SK-N-DZ (cell line): ENCODE measurements at regions not wholly inside any gene's neighbourhood (a gene's known extent, or its start where the extent isn't known, plus 50 kb on each side); places are given as distances from the start of the nearest gene placed in this dataset.

Source experiments
- DNase-seq: peaks from one replicate; pipeline ENCODE4 v3.0.0-alpha.2; 2015; ENCODE audit warnings: low spot score

DNA sequence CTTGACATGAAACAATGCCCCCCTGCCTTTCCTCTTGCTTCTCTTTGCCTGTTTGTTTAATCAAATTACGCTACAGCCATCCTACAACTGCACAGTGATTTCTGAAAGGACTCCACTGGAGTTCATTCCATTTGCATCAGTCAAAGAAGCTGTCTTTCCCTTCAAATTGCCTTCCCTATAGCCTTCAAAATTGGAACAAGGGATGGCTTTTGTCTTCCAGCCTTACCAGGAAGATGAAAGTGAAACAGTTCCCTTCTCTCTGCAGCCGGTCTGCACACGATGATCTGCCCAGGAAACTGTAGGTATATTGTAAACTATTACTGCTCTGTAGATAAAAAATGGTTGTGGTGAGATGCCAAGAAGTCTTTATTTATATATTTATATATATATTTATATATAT lies 65.6 kb upstream of the ETS2 start:
- DNase-seq: no peak

DNA sequence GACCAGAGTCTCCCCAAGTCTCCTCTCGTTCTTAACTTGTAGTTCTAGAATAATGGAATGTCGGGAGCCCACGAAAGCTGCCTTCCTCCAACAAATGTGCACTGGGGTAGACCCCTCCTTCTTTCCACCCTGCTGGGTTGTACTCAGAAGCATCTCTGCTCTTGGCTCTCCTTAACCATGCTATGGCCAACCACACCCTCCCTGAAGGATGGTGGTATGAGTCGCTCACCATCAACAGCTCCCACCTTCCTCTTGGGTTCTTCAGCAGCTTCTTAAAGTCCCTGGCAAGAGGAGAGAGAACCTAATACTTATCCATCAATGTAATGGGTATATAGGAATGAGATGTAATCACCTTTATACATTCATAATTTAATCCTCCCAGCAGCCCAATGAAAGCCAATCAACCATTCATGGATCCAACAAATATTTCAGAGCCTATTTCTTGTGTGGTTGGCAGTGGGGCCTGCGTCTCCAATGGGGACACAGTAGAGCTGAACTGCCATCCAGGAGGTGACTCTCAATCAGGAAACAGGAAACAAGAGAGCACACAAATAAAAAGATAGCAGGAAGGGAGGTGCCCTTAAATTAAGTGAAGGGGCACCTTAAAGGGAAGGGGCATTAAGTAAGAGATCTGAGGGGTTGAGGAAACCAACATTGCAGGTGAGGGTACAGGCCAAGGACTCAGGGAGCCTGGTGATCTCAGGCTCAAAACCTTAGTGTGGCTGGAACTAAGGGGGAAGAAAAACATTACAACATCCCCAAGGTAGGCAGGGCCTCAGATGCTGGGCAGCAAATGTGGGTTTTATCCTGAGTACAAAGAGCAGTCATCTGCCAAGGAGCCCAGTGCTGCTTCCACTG lies 64.4 kb upstream of the ETS2 start:
- no peak for DNase-seq

DNA sequence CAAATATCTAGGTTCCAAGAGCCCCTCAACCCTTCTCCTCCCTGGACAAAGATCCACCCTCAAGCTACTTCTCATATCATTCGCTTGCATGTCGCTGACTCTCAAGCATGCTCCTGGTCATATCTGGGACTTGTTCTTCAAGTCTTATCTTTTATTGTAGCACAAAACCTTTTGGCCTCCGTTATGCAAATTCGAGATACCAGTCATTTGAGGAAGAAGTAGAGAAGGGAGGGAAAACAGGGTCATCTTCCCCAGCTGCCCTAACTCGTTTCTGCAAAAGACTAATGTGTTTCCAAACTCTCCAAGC lies 63.8 kb upstream of the ETS2 start:
- DNase-seq: no peak

DNA sequence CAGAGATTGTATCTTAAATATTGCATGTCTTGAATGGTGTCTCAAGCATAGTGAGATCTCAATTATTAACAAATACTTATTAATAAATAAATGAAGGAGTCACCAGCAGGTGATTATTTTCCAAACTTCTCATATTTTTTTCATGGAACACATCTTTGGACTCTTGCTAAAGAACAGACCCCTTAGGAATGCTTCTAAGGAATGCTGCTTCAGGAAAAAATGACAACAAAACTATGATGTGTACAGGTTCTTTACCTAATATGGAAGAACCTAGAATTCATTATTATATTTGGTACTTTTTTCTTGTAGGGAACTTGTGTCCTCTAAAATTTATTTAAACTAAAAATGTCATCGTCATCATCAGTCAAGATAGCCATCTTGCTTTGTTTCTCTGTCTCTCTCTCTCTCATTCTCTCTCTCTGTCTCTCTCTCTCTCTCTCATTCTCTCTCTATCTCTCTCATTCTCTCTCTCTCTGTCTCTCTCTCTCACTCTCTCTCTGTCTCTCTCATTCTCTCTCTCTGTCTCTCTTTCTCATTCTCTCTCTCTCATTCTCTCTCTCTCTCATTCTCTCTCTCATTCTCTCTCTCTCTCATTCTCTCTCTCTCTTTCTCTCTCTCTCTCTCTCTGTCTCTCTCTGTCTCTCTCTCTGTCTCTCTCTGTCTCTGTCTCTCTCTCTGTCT lies 63.0 kb upstream of the ETS2 start:
- DNase-seq: no peak

DNA sequence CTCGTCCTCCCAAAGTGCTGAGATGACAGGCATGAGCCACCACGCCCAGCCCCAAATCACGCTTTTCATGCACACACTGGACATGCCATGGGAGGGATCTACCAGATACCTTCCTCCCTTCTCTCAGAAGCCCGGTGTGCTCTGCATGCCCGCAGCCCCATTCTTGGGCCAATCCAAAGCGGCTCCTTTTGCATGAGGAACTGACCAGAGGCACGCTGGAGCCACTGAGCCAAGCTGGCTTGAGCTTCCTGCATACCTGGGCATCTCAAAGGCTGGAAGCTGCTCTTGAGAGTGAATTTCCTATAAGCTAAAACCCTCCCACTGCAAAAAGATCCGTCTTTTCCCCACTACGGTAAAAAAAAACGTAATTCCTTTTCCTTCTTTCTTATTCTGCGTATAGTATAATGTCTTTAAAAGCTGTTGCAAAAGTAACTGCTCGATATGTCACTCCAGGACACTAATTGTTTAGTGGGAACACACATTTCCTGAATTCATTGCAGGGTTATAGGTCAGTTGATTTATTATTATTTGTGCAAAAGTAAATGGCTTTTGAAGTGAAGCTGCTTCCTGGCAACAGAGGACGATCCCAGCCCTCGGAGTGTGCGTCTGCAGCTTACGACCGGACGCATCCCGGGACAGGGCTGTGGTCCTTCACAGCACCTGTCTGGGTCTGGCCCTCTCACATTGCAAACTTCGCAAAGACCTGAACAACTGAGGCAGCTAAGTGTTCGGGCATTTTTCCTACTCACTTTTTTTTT lies 61.8 kb upstream of the ETS2 start:
- no peak for DNase-seq

DNA sequence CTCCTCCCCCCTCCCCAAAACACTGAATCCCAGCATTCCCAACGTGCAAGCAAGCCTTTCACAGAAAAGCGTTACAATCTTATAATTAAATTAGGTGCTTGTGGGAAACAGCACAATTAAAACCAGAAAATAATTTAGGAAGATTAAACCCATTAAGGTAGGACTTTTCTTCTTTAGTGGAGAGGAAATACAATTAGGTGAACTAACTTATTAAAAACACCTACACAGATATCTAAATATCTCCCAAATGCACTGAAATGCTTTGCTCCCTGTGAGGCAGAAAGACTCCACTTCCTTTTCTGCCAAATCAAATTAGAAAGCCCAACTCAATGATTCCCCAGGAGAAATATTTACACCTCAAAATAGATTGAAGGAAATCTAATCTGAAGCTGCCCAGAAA lies 60.9 kb upstream of the ETS2 start:
- DNase-seq: no peak

DNA sequence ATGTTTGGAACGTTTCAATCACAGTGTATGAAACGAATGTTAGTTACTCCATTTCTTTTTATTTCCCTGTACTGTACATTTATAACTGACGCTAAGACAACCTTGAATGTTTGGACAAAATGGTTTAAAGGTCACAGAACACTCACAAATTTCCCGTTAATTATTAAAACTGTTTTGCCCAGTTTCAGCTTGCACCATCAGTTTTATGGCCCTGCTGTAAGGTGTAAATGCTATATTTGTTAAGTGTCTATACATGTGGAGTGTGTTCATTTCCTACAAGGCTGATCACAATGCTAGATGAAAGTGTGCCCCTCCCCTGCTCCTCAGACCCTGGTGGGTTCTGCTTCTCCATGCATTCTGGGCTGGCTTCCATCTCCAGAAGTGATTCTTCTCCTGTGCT lies 57.9 kb upstream of the ETS2 start:
- DNase-seq: no peak

DNA sequence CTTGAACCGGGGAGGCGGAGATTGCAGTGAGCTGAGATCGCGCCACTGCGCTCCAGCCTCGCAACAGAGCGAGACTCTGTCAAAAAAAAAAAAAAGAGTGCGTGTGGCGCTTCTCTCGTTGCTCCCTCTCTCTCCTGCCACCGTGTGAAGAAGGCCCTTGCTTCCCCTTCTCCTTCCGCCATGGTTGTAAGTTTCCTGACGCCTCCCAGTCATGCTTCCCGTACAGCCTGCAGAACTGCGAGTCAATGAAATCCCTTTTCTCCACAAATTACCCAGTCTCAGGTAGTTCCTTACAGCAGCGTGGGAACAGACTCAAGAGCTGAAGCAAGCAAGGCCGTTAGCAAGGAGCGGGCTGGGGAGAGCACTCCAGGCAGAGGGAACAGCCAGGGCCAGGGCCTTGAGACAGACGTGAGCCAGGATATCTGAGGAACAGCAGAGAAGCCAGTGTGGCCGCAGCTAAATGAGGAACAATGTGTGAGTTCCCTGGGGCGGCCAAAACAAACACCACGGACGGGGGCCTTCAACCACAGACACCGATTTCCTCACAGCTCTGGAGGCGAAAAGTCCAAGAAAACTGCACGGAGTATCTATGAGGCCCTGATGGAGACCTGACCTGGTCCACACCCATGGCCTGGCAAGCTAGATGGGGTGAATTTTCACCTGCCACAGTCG lies 54.2 kb upstream of the ETS2 start:
- DNase-seq: no peak

DNA sequence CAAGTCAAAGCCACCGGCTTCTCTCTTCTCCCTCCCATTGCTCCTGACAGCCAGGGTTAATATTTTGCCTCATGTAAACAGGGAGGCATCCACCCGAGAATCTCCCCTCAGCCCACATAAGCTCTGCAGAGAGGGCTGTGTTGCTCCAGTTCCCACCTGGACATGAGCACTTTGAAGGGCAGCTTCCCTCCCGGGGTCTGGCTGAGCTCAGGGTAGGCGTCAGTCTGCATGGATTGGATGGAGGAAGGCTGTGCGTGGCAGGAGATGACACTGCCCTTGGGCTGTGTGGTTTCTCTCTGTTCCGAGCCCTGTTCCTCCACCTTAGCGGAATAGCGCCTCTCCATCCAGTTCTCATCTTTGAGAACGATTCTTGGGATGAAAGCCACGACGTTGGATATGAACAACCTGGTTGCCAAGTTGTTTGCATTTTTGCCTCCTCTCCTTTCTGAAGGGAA lies 53.7 kb upstream of the ETS2 start:
- DNase-seq: no peak

DNA sequence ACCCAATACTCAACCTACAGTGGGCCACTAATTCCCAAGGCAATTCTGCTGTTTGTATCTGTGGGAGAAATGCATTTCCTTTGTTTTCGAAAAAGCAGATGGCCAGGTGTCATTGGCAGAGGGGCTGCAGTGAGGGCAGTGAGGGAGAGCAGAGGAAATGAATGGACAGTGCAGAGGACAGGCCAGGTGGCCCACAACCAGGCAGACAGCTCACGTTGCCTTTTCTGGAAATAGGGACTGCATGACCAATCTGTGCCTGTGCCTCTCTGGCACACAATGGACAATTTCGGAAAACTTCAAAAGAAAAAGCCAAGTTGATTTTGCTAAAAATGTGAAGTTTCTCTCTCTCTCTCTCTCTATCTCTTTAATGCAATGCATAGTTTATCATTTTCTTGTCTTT lies 52.6 kb upstream of the ETS2 start:
- no peak for DNase-seq

DNA sequence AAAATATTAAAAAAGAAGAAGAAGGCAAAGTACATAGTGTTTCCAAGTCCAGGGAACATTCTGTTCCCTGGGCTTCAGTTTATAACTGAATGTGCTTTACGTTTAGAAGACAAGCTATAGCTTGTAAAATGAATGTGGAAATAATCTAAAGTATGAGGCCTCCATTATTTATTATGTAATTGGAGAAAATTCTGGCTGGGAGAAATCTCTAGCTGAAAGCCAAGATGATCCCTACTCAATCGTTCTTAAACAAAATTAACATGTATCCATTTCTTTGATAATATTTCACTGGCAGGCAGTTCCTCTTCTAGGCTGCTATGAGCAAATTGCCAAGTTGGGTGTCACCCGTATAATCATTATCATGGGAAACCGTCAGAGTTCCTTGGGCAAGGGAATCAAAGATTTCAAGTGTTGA lies 52.2 kb upstream of the ETS2 start:
- DNase-seq: no peak
